CD14-positive monocyte (primary cell): ENCODE measurements at regions not wholly inside any gene's neighbourhood (a gene's known extent, or its start where the extent isn't known, plus 50 kb on each side); places are given as distances from the start of the nearest gene placed in this dataset.

Source experiments
- DNase-seq, 3 donors: peaks; one replicate each; pipeline ENCODE4 v3.0.0-alpha.2; 2011 to 2022
- H2AFZ ChIP-seq: 2 replicates; pipeline ENCODE4 v1.6.0; 2012; ENCODE audit warnings: mild to moderate bottlenecking, low read depth, low read length, inconsistent platforms; ENCODE audit not compliant: insufficient read depth, poor library complexity, severe bottlenecking
- H3K27ac ChIP-seq, 2 donors: 1 replicate in 1 of 2; 2 replicates in 1 of 2; pipeline ENCODE4 v1.5.1; 2012 to 2013; ENCODE audit warnings: low read length in 2 of 2, control low read depth in 1 of 2, inconsistent platforms in 1 of 2, low read depth in 1 of 2, mild to moderate bottlenecking in 1 of 2
- H3K27me3 ChIP-seq, 2 donors: one replicate each; pipeline versions ENCODE4 v1.6.0 to v1.6.1; 2011 to 2013; ENCODE audit warnings: low read length in 2 of 2; ENCODE audit not compliant: control insufficient read depth in 2 of 2, insufficient read depth in 2 of 2
- H3K36me3 ChIP-seq, 2 donors: replicated peaks in 1 of 2; 1 replicate in 1 of 2; 2 replicates in 1 of 2; pipeline versions ENCODE4 v1.5.1 to v1.6.1; 2012 to 2013; ENCODE audit warnings: low read length in 2 of 2, control low read depth in 1 of 2, inconsistent platforms in 1 of 2, mild to moderate bottlenecking in 1 of 2; ENCODE audit not compliant: insufficient read depth in 2 of 2, control insufficient read depth in 1 of 2
- H3K4me1 ChIP-seq, 2 donors: 1 replicate in 1 of 2; 2 replicates in 1 of 2; pipeline versions ENCODE4 v1.5.1 to v1.6.1; 2012 to 2013; ENCODE audit warnings: low read length in 2 of 2, control low read depth in 1 of 2, inconsistent platforms in 1 of 2, mild to moderate bottlenecking in 1 of 2, moderate library complexity in 1 of 2; ENCODE audit not compliant: insufficient read depth in 2 of 2, control insufficient read depth in 1 of 2
- H3K4me2 ChIP-seq: replicated peaks from 2 replicates; pipeline ENCODE3; 2012; ENCODE audit warnings: low read length, moderate library complexity, mild to moderate bottlenecking; ENCODE audit not compliant: poor library complexity, severe bottlenecking; ENCODE audit errors: extremely low read depth
- H3K4me3 ChIP-seq, 3 experiments: fragments of 200-600 bp in 1 of 3; sonication (generic) in 1 of 3; replicated peaks in 1 of 3; 1 replicate in 2 of 3; 2 replicates in 1 of 3; pipeline ENCODE4 v1.5.1; 2011 to 2013; ENCODE audit warnings: low read length in 3 of 3, mild to moderate bottlenecking in 3 of 3, control low read depth in 2 of 3, low read depth in 2 of 3, inconsistent platforms in 1 of 3, moderate library complexity in 1 of 3
- H3K79me2 ChIP-seq: 2 replicates; pipeline ENCODE4 v1.6.0; 2012; ENCODE audit warnings: mild to moderate bottlenecking, control low read depth, inconsistent platforms, low read length, moderate library complexity; ENCODE audit not compliant: insufficient read depth
- H3K9ac ChIP-seq: 2 replicates; pipeline ENCODE4 v1.6.0; 2017; ENCODE audit warnings: low read length, mild to moderate bottlenecking; ENCODE audit not compliant: insufficient read depth, poor library complexity, severe bottlenecking
- H3K9me3 ChIP-seq, 2 donors: replicated peaks in 1 of 2; 1 replicate in 1 of 2; 2 replicates in 1 of 2; pipeline versions ENCODE4 v1.5.1 to v1.6.1; 2012 to 2013; ENCODE audit warnings: low read length in 2 of 2, control low read depth in 1 of 2; ENCODE audit not compliant: control insufficient read depth in 1 of 2, insufficient read depth in 1 of 2
- H4K20me1 ChIP-seq: 2 replicates; pipeline ENCODE4 v1.6.0; 2012; ENCODE audit warnings: mild to moderate bottlenecking, low read length, control low read depth, moderate library complexity; ENCODE audit not compliant: insufficient read depth
- H3K27ac Mint-ChIP-seq, 7 donors: one replicate each; pipeline ENCODE4 v1.8.0; 2020; ENCODE audit warnings: mild to moderate bottlenecking in 7 of 7, mixed read lengths in 7 of 7, moderate library complexity in 6 of 7, inconsistent platforms in 2 of 7
- H3K27me3 Mint-ChIP-seq, 3 donors: one replicate each; pipeline ENCODE4 v1.8.0; 2021 to 2022; ENCODE audit warnings: low read depth in 3 of 3, mild to moderate bottlenecking in 3 of 3, mixed read lengths in 3 of 3, moderate library complexity in 3 of 3, inconsistent platforms in 1 of 3
- H3K36me3 Mint-ChIP-seq, 2 donors: one replicate each; pipeline ENCODE4 v1.8.0; 2020; ENCODE audit warnings: mixed read lengths in 2 of 2, inconsistent platforms in 1 of 2, mild to moderate bottlenecking in 1 of 2
- H3K4me1 Mint-ChIP-seq: one replicate; pipeline ENCODE4 v1.8.0; 2020; ENCODE audit warnings: mild to moderate bottlenecking, mixed read lengths
- H3K4me3 Mint-ChIP-seq, 2 donors: one replicate each; pipeline ENCODE4 v1.8.0; 2020; ENCODE audit warnings: mild to moderate bottlenecking in 2 of 2, mixed read lengths in 2 of 2, moderate library complexity in 1 of 2
- H3K9me3 Mint-ChIP-seq, 7 donors: one replicate each; pipeline ENCODE4 v1.8.0; 2020 to 2022; ENCODE audit warnings: mixed read lengths in 7 of 7, mild to moderate bottlenecking in 6 of 7, moderate library complexity in 6 of 7, inconsistent platforms in 2 of 7
- CTCF ChIP-seq: fragments of 200-600 bp; IDR thresholded peaks from one replicate; pipeline ENCODE4 v1.8.0; 2022; ENCODE audit warnings: antibody characterized with exemption, mild to moderate bottlenecking
- WGBS: methylation state at CpG from one replicate; pipeline ENCODE4 v1.1.5; 2013; ENCODE audit warnings: missing lambda C conversion rate; ENCODE audit not compliant: insufficient coverage; 5-methylcytosine and 5-hydroxymethylcytosine counted together
- intact Hi-C, 2 donors: fragments of 100-400 bp; cut with micrococcal nuclease; formaldehyde crosslinking; loops; one replicate each; pipeline versions ENCODE4 v1.15.0 to v1.15.1; 2023

- no peaks in the 10 kb centered on the region for H3K27me3 ChIP-seq
- peak overlapping the region; percentile 81 for H3K4me2 ChIP-seq
- Mint-ChIP-seq H3K9me3 (peaks cover 0 to 3% (median 0%) of the 10 kb centered on the region in 7 donors), H3K27ac (peak overlapping the region; percentile 30 to 96 (median 91)), H3K36me3 (no peaks in the 10 kb centered on the region), H3K27me3 (peaks cover 0 to 2% (median 0%) of the 10 kb centered on the region in 3 donors), H3K4me1 (peaks cover 82% of the 10 kb centered on the region), H3K4me3 (peak overlapping the region; percentile 94)
- H2AFZ ChIP-seq: peak overlapping the region; percentile 35
- H3K36me3 ChIP-seq: no peaks in the 10 kb centered on the region
- peak in 1 of 3 donors; percentile 40 for DNase-seq
- H4K20me1 ChIP-seq: peaks cover 8% of the 10 kb centered on the region
- H3K9ac ChIP-seq: peak overlapping the region; percentile 71
- H3K4me1 ChIP-seq: peaks cover 76 to 90% of the 10 kb centered on the region in 2 donors
- intact Hi-C loops: no loop called here
- H3K4me3 ChIP-seq: peak overlapping the region; percentile 47 to 77 (median 55)
- H3K79me2 ChIP-seq: peaks cover 46% of the 10 kb centered on the region
- no peaks in the 10 kb centered on the region for H3K9me3 ChIP-seq
- 39% methylated on average over 20 of the region's 30 CpGs for WGBS
- peak overlapping the region in 1 of 2 donors; percentile 93 for H3K27ac ChIP-seq
- TF ChIP-seq CTCF: no peak
Measured at GRCh38 chr17:77320485-77321256, 179.9 kb downstream of the SEC14L1 start.

GRCh38 chr17:77321649-77322513 is 181.1 kb downstream of the SEC14L1 start:
- DNase-seq: no peak
- Histone ChIP-seq H3K27ac (peak overlapping the region in 1 of 2 donors; percentile 55), H3K27me3 (no peaks in the 10 kb centered on the region), H3K9me3 (no peaks in the 10 kb centered on the region), H3K9ac (peak overlapping the region; percentile 33), H3K4me2 (peak overlapping the region; percentile 65), H3K4me1 (peaks cover 82 to 90% of the 10 kb centered on the region in 2 donors), H3K79me2 (peaks cover 57% of the 10 kb centered on the region), H3K4me3 (peak overlapping the region in 1 of 3 experiments; percentile 59), H2AFZ (no peak overlapping the region), H3K36me3 (no peaks in the 10 kb centered on the region), H4K20me1 (peaks cover 15% of the 10 kb centered on the region)
- Mint-ChIP-seq H3K36me3 (peaks cover 6% of the 10 kb centered on the region in 2 donors), H3K4me1 (peaks cover 84% of the 10 kb centered on the region), H3K27me3 (peaks cover 0 to 2% (median 2%) of the 10 kb centered on the region in 3 donors), H3K9me3 (peaks cover 0 to 3% (median 0%) of the 10 kb centered on the region in 7 donors), H3K27ac (peak overlapping the region in 5 of 7 donors; percentile 40 to 85 (median 77)), H3K4me3 (peak overlapping the region; percentile 50 to 70)
- intact Hi-C loops: no loop called here
- TF ChIP-seq CTCF: no peak
- WGBS: 79% methylated on average over 27 of the region's 35 CpGs
